ENCODE measurements at regions not wholly inside any gene's neighbourhood (a gene's known extent, or its start where the extent isn't known, plus 50 kb on each side); places are given as distances from the start of the nearest gene placed in this dataset.
"Not testable (repeated sequence)": the region's sequence is repeated elsewhere in the genome, so short reads cannot be mapped to it uniquely, and the experiment has no call there.

GRCh38 chr1:208475951-208476845 lies 232.0 kb upstream of the PLXNA2 start:
- DNase-seq: no peak

GRCh38 chr1:208476846-208477170 lies 232.6 kb upstream of the PLXNA2 start:
- no peak for DNase-seq

- no peak for DNase-seq
These were observed 235.3 kb upstream of the PLXNA2 start for GRCh38 chr1:208479435-208479834.

- no peak for DNase-seq
These were observed 241.3 kb upstream of the PLXNA2 start for GRCh38 chr1:208485512-208485911.

GRCh38 chr1:208486677-208487076 lies 242.5 kb upstream of the PLXNA2 start:
- no peak for DNase-seq

GRCh38 chr1:208488432-208488831 lies 244.2 kb upstream of the PLXNA2 start:
- DNase-seq: not testable (repeated sequence)

- DNase-seq: no peak
These were observed 252.5 kb upstream of the PLXNA2 start for GRCh38 chr1:208496467-208497371.

- no peak for DNase-seq
These were observed 253.8 kb upstream of the PLXNA2 start for GRCh38 chr1:208497866-208498541.

GRCh38 chr1:208499026-208499425 lies 254.8 kb upstream of the PLXNA2 start:
- DNase-seq: no peak

GRCh38 chr1:208499601-208500000 lies 255.4 kb upstream of the PLXNA2 start:
- no peak for DNase-seq

- no peak for DNase-seq
These were observed 256.2 kb upstream of the PLXNA2 start for GRCh38 chr1:208500375-208500774.

GRCh38 chr1:208501542-208501941 lies 257.4 kb upstream of the PLXNA2 start:
- no peak for DNase-seq

- DNase-seq: no peak
These were observed 259.6 kb upstream of the PLXNA2 start for GRCh38 chr1:208503787-208504186.

GRCh38 chr1:208506812-208507211 lies 262.6 kb upstream of the PLXNA2 start:
- DNase-seq: no peak

- no peak for DNase-seq
These were observed 264.9 kb upstream of the PLXNA2 start for GRCh38 chr1:208509072-208509471.

- DNase-seq: no peak
These were observed 266.2 kb upstream of the PLXNA2 start for GRCh38 chr1:208510192-208510952.

GRCh38 chr1:208511242-208511860 lies 267.2 kb upstream of the PLXNA2 start:
- no peak for DNase-seq

GRCh38 chr1:208513799-208514198 lies 269.6 kb upstream of the PLXNA2 start:
- DNase-seq: no peak

GRCh38 chr1:208515129-208515528 lies 270.9 kb upstream of the PLXNA2 start:
- no peak for DNase-seq

GRCh38 chr1:208516780-208517179 lies 272.6 kb upstream of the PLXNA2 start:
- DNase-seq: no peak

- DNase-seq: no peak
These were observed 276.4 kb upstream of the PLXNA2 start for GRCh38 chr1:208520438-208521099.

- no peak for DNase-seq
These were observed 277.4 kb upstream of the PLXNA2 start for GRCh38 chr1:208521534-208521933.

Measured in activated naive CD4-positive, alpha-beta T cell treated with Interleukin-2 at 50 U/mL for 16 hours (primary cell).